Panc1 (cell line): ENCODE measurements at regions not wholly inside any gene's neighbourhood (a gene's known extent, or its start where the extent isn't known, plus 50 kb on each side); places are given as distances from the start of the nearest gene placed in this dataset.
"Not testable (repeated sequence)": the region's sequence is repeated elsewhere in the genome, so short reads cannot be mapped to it uniquely, and the experiment has no call there.

Experiments
- CTCF ChIP-seq: fragments of 450-650 bp; IDR thresholded peaks from 2 replicates; pipeline ENCODE4 v1.5.1; 2017; ENCODE audit warnings: mild to moderate bottlenecking
- POLR2AphosphoS5 ChIP-seq: IDR thresholded peaks from 2 replicates; pipeline ENCODE4 v1.6.1; 2012; ENCODE audit warnings: mild to moderate bottlenecking, low read depth, low read length, moderate library complexity
- REST ChIP-seq, 2 experiments: IDR thresholded peaks; 2 replicates each; pipeline ENCODE4 v1.6.1; 2011 to 2012; ENCODE audit warnings: low read depth in 2 of 2, control low read depth in 1 of 2, low read length in 1 of 2, mild to moderate bottlenecking in 1 of 2, moderate library complexity in 1 of 2; ENCODE audit not compliant: insufficient read depth in 1 of 2
- SIN3A ChIP-seq: IDR thresholded peaks from 2 replicates; pipeline ENCODE4 v1.6.1; 2012; ENCODE audit warnings: low read depth, mild to moderate bottlenecking, low read length, moderate library complexity, borderline replicate concordance; ENCODE audit not compliant: insufficient read depth
- TCF7L2 ChIP-seq: IDR thresholded peaks from 2 replicates; pipeline ENCODE4 v1.6.1; 2011; ENCODE audit warnings: mild to moderate bottlenecking, low read depth, low read length, inconsistent platforms

GRCh38 chr1:143854069-143854468, 117.7 kb downstream of the FAM72C start:
- TF ChIP-seq CTCF; REST (IDR thresholded peaks at IDR 0.05; ENCODE audit: insufficient read depth in 1 of 2, low read depth in 2 of 2, low read length in 1 of 2); POLR2AphosphoS5; TCF7L2; SIN3A: not testable (repeated sequence)
